ENCODE measurements at regions not wholly inside any gene's neighbourhood (a gene's known extent, or its start where the extent isn't known, plus 50 kb on each side); places are given as distances from the start of the nearest gene placed in this dataset.

- Histone ChIP-seq H3K4me3 (no peak overlapping the region), H3K9me3 (no peaks in the 10 kb centered on the region), H3K36me3 (no peaks in the 10 kb centered on the region), H3K27me3 (no peaks in the 10 kb centered on the region), H3K4me1 (peaks cover 0 to 14% (median 0%) of the 10 kb centered on the region in 12 donors), H3K27ac (no peak overlapping the region)
- DNase-seq (no peak), ATAC-seq (no peak)
- 94 to 99% (median 96%) methylated on average over 4 of the region's 4 CpGs for WGBS, 4 donors
- TF ChIP-seq POLR2A (IDR thresholded peaks at IDR 0.05) (no peak), CTCF (IDR thresholded peaks at IDR 0.05) (no peak)
- intact Hi-C loops (cut with DNase I), result no loop called here
Observed at GRCh38 chr6:111985202-111985731, 68.6 kb upstream of the CCN6 start.

GRCh38 chr6:111986651-111987050, 67.3 kb upstream of the CCN6 start:
- H3K4me3 ChIP-seq, result no peak overlapping the region
- no peaks in the 10 kb centered on the region for H3K9me3 ChIP-seq
- peaks cover 0 to 7% (median 0%) of the 10 kb centered on the region in 12 donors for H3K4me1 ChIP-seq
- ATAC-seq (no peak), DNase-seq (no peak)
- intact Hi-C loops (cut with DNase I), result no loop called here
- 65 to 85% (median 75%) methylated on average over 3 of the region's 3 CpGs for WGBS, 4 donors
- no peak for TF ChIP-seq CTCF (IDR thresholded peaks at IDR 0.05)
- TF ChIP-seq POLR2A (IDR thresholded peaks at IDR 0.05), result no peak
- H3K27ac ChIP-seq, result no peak overlapping the region
- H3K36me3 ChIP-seq, result no peaks in the 10 kb centered on the region
- H3K27me3 ChIP-seq, result no peaks in the 10 kb centered on the region

GRCh38 chr6:111987295-111987694, 66.6 kb upstream of the CCN6 start:
- no peaks in the 10 kb centered on the region for H3K27me3 ChIP-seq
- DNase-seq (no peak), ATAC-seq (no peak)
- whole genome bisulfite sequencing, 4 donors, result 61 to 83% (median 75%) methylated on average over 1 of the region's 1 CpG
- no peaks in the 10 kb centered on the region for H3K9me3 ChIP-seq
- no peak for TF ChIP-seq POLR2A (IDR thresholded peaks at IDR 0.05)
- no peak for TF ChIP-seq CTCF (IDR thresholded peaks at IDR 0.05)
- no peak overlapping the region for H3K4me3 ChIP-seq
- H3K27ac ChIP-seq, result no peak overlapping the region
- intact Hi-C loops (cut with DNase I), result no loop called here
- peaks cover 0 to 7% (median 0%) of the 10 kb centered on the region in 12 donors for H3K4me1 ChIP-seq
- no peaks in the 10 kb centered on the region for H3K36me3 ChIP-seq

- DNase-seq (no peak), ATAC-seq (no peak)
- no peaks in the 10 kb centered on the region for H3K36me3 ChIP-seq
- no peak overlapping the region for H3K4me3 ChIP-seq
- no peaks in the 10 kb centered on the region for H3K27me3 ChIP-seq
- WGBS, 4 donors, result 98 to 100% (median 99%) methylated on average over 2 of the region's 2 CpGs
- no peaks in the 10 kb centered on the region for H3K9me3 ChIP-seq
- H3K27ac ChIP-seq, result peak overlapping the region in 1 of 12 donors; percentile 51
- no peak for TF ChIP-seq POLR2A (IDR thresholded peaks at IDR 0.05)
- no peak for TF ChIP-seq CTCF (IDR thresholded peaks at IDR 0.05)
- H3K4me1 ChIP-seq, result peaks cover 0 to 19% (median 0%) of the 10 kb centered on the region in 12 donors
- intact Hi-C loops (cut with DNase I), result no loop called here
Observed at GRCh38 chr6:111988926-111989325, 65.0 kb upstream of the CCN6 start.

All from heart left ventricle (tissue), 16 donors.